GM18907 (cell line): ENCODE measurements at regions not wholly inside any gene's neighbourhood (a gene's known extent, or its start where the extent isn't known, plus 50 kb on each side); places are given as distances from the start of the nearest gene placed in this dataset.
"Not testable (repeated sequence)": the region's sequence is repeated elsewhere in the genome, so short reads cannot be mapped to it uniquely, and the experiment has no call there.

Experiments used
- ATAC-seq: cut with Tn5 transposase; IDR thresholded peaks from one replicate; pipeline ENCODE4 v1.9.1; 2021; ENCODE audit warnings: mild to moderate bottlenecking, moderate library complexity; ENCODE audit not compliant: unreplicated experiment

GRCh38 chr2:89756616-89757015 lies 1065.1 kb downstream of the RPIA start:
- not testable (repeated sequence) for ATAC-seq

GRCh38 chr2:89758332-89759026 lies 1067.0 kb downstream of the RPIA start:
- ATAC-seq = not testable (repeated sequence)

GRCh38 chr2:89760762-89761161 lies 1069.3 kb downstream of the RPIA start:
- not testable (repeated sequence) for ATAC-seq

- not testable (repeated sequence) for ATAC-seq
Observed at GRCh38 chr2:89761171-89761570, 1069.7 kb downstream of the RPIA start.

- ATAC-seq = not testable (repeated sequence)
Observed at GRCh38 chr2:89761863-89762262, 1070.4 kb downstream of the RPIA start.

GRCh38 chr2:89762461-89763253 lies 1071.2 kb downstream of the RPIA start:
- ATAC-seq = not testable (repeated sequence)

GRCh38 chr2:89763254-89763580 lies 1071.7 kb downstream of the RPIA start:
- ATAC-seq = no peak

GRCh38 chr2:89763581-89764485 lies 1072.4 kb downstream of the RPIA start:
- no peak for ATAC-seq

GRCh38 chr2:89764571-89765360 lies 1073.3 kb downstream of the RPIA start:
- not testable (repeated sequence) for ATAC-seq

GRCh38 chr2:89765361-89765718 lies 1073.9 kb downstream of the RPIA start:
- ATAC-seq = not testable (repeated sequence)

GRCh38 chr2:89766141-89766990 lies 1074.9 kb downstream of the RPIA start:
- not testable (repeated sequence) for ATAC-seq

- ATAC-seq = not testable (repeated sequence)
Observed at GRCh38 chr2:89767058-89767457, 1075.6 kb downstream of the RPIA start.

GRCh38 chr2:89767572-89768435 lies 1076.3 kb downstream of the RPIA start:
- no peak for ATAC-seq

GRCh38 chr2:89775885-89776284 lies 1084.4 kb downstream of the RPIA start:
- ATAC-seq = no peak

- ATAC-seq = no peak
Observed at GRCh38 chr2:89780318-89780717, 1088.8 kb downstream of the RPIA start.

- ATAC-seq = no peak
Observed at GRCh38 chr2:89781962-89782361, 1090.5 kb downstream of the RPIA start.

- no peak for ATAC-seq
Observed at GRCh38 chr2:89784960-89785359, 1093.5 kb downstream of the RPIA start.

- not testable (repeated sequence) for ATAC-seq
Observed at GRCh38 chr2:89785528-89785927, 1094.1 kb downstream of the RPIA start.

- ATAC-seq = not testable (repeated sequence)
Observed at GRCh38 chr2:89786642-89787041, 1095.2 kb downstream of the RPIA start.
